GM12875 (cell line): ENCODE measurements at regions not wholly inside any gene's neighbourhood (a gene's known extent, or its start where the extent isn't known, plus 50 kb on each side); places are given as distances from the start of the nearest gene placed in this dataset.

Experiments used
- H3K4me3 ChIP-seq: one replicate; pipeline ENCODE4 v1.5.1; 2011; ENCODE audit warnings: low read depth, low read length, control low read depth
- CTCF ChIP-seq: IDR thresholded peaks from 2 replicates; pipeline ENCODE4 v1.5.1; 2011; ENCODE audit warnings: low read depth, mild to moderate bottlenecking, control low read depth, inconsistent platforms, low read length, moderate library complexity, borderline replicate concordance; ENCODE audit not compliant: insufficient read depth

- H3K4me3 ChIP-seq = no peak overlapping the region
- TF ChIP-seq CTCF = no peak
Measured at GRCh38 chr1:218686258-218686657, 341.1 kb downstream of the TGFB2 start.

- no peak for TF ChIP-seq CTCF
- no peak overlapping the region for H3K4me3 ChIP-seq
Measured at GRCh38 chr1:218686761-218687160, 341.6 kb downstream of the TGFB2 start.

GRCh38 chr1:218692808-218693207 is 347.7 kb downstream of the TGFB2 start:
- TF ChIP-seq CTCF = no peak

GRCh38 chr1:218693599-218693998 is 348.5 kb downstream of the TGFB2 start:
- no peak overlapping the region for H3K4me3 ChIP-seq
- TF ChIP-seq CTCF = no peak

More at GRCh38 chr1:218692808-218693207, 347.7 kb downstream of the TGFB2 start:
- no peak overlapping the region for H3K4me3 ChIP-seq

- H3K4me3 ChIP-seq = no peak overlapping the region
- no peak for TF ChIP-seq CTCF
Measured at GRCh38 chr1:218694085-218694484, 348.9 kb downstream of the TGFB2 start.

GRCh38 chr1:218694636-218695035 is 349.5 kb downstream of the TGFB2 start:
- no peak overlapping the region for H3K4me3 ChIP-seq
- no peak for TF ChIP-seq CTCF

- H3K4me3 ChIP-seq = no peak overlapping the region
- no peak for TF ChIP-seq CTCF
Measured at GRCh38 chr1:218695525-218695924, 350.4 kb downstream of the TGFB2 start.
